ENCODE measurements at regions not wholly inside any gene's neighbourhood (a gene's known extent, or its start where the extent isn't known, plus 50 kb on each side); places are given as distances from the start of the nearest gene placed in this dataset.

DNA sequence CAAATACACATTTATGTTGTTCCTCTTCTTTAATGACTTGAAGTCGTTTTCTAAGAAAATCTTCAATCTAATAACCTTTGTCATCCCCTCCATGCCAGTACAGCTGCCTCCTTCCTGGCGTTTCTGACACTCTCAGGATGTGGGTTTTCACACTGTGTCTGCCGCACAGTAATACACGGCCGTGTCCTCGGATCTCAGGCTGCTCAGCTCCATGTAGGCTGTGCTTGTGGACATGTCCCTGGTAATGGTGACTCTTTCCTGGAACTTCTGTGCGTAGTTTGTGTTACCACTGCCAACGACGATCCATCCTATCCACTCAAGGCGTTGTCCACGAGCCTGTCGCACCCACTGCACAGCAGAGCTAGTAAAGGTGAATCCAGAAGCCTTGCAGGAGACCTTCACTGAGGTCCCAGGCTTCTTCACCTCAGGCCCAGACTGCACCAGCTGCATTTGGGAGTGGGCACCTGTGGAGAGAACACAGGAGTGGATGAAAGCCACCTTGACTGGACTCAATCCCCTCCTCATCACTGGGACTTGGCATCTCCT lies 1095.9 kb downstream of the TMEM121 start:
- TF ChIP-seq JUNB (IDR thresholded peaks at IDR 0.05) (no peak), KDM1A (IDR thresholded peaks at IDR 0.05; ENCODE audit: low read depth) (no peak), HOXB13 (CRISPR knock-in tag; IDR thresholded peaks at IDR 0.05; ENCODE audit: low read depth) (no peak), FOSL2 (IDR thresholded peaks at IDR 0.05) (no peak), FOSL2 (CRISPR knock-in tag; IDR thresholded peaks at IDR 0.05) (no peak), POLR2A (IDR thresholded peaks at IDR 0.05; ENCODE audit: low read length) (no peak), BHLHE40 (IDR thresholded peaks at IDR 0.05; ENCODE audit: low read depth, low read length) (no peak), ZFP36 (IDR thresholded peaks at IDR 0.05; ENCODE audit: borderline replicate concordance, partially characterized antibody) (no peak)
- TF ChIP-seq, protein P1, sequence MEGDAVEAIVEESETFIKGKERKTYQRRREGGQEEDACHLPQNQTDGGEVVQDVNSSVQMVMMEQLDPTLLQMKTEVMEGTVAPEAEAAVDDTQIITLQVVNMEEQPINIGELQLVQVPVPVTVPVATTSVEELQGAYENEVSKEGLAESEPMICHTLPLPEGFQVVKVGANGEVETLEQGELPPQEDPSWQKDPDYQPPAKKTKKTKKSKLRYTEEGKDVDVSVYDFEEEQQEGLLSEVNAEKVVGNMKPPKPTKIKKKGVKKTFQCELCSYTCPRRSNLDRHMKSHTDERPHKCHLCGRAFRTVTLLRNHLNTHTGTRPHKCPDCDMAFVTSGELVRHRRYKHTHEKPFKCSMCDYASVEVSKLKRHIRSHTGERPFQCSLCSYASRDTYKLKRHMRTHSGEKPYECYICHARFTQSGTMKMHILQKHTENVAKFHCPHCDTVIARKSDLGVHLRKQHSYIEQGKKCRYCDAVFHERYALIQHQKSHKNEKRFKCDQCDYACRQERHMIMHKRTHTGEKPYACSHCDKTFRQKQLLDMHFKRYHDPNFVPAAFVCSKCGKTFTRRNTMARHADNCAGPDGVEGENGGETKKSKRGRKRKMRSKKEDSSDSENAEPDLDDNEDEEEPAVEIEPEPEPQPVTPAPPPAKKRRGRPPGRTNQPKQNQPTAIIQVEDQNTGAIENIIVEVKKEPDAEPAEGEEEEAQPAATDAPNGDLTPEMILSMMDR (IDR thresholded peaks at IDR 0.05) = no peak
- TF ChIP-seq, protein P2, sequence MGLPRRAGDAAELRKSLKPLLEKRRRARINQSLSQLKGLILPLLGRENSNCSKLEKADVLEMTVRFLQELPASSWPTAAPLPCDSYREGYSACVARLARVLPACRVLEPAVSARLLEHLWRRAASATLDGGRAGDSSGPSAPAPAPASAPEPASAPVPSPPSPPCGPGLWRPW (IDR thresholded peaks at IDR 0.05) = no peak
